ENCODE measurements at regions not wholly inside any gene's neighbourhood (a gene's known extent, or its start where the extent isn't known, plus 50 kb on each side); places are given as distances from the start of the nearest gene placed in this dataset.

DNA sequence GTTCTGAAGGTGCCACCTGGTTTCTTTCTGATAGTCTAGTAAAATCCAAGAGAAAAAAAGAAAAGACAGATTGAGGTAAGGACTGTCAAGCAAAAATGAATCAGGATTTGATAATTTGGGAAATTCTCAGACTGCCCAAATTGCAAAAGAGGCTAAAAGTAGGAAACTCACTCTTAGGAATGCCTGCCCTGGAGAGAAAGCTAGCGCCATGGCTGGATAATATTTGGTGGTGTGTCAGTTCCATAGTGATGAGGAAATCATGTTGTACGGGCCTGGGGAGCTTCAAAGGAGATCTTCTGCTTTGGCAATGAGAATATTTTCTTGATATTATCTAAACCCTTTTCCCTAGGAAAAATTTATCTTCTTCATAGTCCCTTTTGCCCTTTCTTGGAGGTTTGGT, 1008.1 kb upstream of the SLC10A2 start:
- TF ChIP-seq, protein P1, sequence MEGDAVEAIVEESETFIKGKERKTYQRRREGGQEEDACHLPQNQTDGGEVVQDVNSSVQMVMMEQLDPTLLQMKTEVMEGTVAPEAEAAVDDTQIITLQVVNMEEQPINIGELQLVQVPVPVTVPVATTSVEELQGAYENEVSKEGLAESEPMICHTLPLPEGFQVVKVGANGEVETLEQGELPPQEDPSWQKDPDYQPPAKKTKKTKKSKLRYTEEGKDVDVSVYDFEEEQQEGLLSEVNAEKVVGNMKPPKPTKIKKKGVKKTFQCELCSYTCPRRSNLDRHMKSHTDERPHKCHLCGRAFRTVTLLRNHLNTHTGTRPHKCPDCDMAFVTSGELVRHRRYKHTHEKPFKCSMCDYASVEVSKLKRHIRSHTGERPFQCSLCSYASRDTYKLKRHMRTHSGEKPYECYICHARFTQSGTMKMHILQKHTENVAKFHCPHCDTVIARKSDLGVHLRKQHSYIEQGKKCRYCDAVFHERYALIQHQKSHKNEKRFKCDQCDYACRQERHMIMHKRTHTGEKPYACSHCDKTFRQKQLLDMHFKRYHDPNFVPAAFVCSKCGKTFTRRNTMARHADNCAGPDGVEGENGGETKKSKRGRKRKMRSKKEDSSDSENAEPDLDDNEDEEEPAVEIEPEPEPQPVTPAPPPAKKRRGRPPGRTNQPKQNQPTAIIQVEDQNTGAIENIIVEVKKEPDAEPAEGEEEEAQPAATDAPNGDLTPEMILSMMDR (IDR thresholded peaks at IDR 0.05; ENCODE audit: low read depth, low read length) = no peak
- no peak for TF ChIP-seq EZH2phosphoT487 (IDR thresholded peaks at IDR 0.05; ENCODE audit: low read depth)

Data from OCI-LY3 (cell line).